ENCODE measurements at regions not wholly inside any gene's neighbourhood (a gene's known extent, or its start where the extent isn't known, plus 50 kb on each side); places are given as distances from the start of the nearest gene placed in this dataset.
A peak's percentile ranks its signal among the peaks of the same experiment; 100 is the strongest.

DNA sequence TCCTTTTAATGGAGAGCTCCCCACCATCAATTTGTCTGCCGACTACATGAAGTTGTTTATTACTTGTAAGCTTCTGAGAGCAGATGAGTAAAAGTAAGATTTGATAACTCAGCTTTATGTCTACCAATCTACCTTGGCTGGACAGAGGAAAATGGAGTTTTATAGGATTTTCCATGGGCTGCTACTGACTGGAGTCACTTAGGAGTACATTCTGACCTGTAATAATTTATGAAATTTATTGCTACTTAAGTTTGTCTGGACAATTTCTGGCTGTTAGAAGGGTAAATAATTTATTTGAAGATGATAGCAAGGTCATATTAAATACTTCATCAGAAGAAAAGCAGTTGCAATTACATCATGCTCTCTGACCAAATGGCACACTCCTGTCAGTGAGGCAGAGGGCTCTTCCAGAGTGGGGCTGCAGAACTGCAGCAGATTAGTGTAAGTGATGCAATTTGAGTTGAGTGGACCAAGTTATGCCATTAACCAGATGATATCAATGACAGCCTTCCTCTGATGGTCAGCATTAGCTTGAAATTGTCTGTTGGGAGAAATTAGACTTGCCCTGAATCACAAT lies 736.7 kb upstream of the PTBP2 start:
- DNase-seq (ENCODE audit: low read depth in 2 of 2) = no peak

GRCh38 chr1:95990033-95990432 lies 731.6 kb upstream of the PTBP2 start:
- no peak for DNase-seq (ENCODE audit: low read depth in 2 of 2)

- no peak for DNase-seq (ENCODE audit: low read depth in 2 of 2)
These were observed 729.6 kb upstream of the PTBP2 start for GRCh38 chr1:95991787-95992520.

GRCh38 chr1:95994643-95995042 lies 726.9 kb upstream of the PTBP2 start:
- DNase-seq (ENCODE audit: low read depth in 2 of 2) = no peak

DNA sequence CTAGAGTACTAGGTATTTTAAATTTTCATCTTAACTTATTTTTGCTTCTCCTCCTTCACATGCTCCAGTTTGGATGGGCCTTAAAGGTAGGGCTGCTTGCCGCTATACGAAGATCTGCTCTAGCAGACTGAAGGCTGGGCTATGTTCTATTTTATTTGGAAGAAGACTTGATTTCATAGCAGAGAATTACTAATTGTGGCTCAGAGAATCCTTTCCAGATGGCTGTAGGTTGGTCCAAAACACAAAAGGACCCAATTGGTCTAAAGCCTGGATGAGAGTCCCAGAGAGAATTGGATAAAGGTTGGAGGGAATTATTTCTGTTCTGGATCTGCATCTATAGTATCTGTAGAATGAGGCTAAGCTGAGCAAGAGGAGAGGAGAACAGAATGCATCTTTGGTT lies 719.4 kb upstream of the PTBP2 start:
- no peak for DNase-seq (ENCODE audit: low read depth in 2 of 2)

GRCh38 chr1:96002969-96003964 lies 718.3 kb upstream of the PTBP2 start:
- no peak for DNase-seq (ENCODE audit: low read depth in 2 of 2)

DNA sequence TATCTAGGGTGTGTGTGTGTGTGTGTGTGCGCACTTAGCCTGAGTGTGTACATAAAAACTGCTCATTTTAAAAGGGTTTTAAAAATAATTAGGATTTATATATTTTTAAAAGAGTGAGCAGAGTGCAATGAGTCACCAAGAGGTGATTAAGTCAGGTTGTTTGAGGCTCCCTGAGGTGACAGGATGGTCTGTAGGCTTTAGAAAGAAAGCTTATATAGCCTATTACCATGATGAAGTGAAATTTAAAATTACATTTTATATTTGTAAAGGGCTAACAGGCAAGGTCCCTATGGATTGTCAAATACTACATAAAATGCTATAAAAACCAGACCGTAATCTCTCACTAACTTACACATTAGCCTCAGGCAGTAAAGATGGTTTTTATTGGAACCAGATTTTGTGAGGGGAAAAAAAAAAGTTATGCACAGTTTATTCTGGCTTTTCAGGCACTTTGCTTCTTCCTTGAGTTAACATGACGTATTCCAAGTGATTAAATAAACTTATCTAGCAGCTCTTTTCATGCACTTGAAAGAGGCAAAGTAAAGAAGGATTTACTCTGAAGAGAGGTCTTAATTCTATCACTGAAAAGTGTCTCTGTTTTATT lies 711.7 kb upstream of the PTBP2 start:
- DNase-seq (ENCODE audit: low read depth in 2 of 2) = no peak

DNA sequence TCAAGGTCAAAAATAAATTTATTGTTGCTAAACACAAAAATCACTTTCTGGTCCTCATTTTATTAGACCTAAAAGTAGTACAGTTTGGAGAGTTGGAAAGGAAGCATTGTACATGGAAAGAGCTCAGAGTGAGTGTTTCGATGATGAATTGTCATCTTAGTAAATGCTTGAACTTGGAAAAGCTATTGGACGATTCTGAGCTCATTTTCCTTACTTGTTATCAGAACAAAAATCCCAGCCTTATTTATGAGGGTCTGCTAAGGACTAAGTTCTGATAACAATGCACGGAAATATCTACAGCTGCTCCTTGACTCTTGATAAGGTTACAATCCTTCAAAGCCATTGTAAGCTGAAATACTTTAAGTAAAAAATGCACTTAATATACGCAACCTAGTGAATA lies 710.0 kb upstream of the PTBP2 start:
- no peak for DNase-seq (ENCODE audit: low read depth in 2 of 2)

DNA sequence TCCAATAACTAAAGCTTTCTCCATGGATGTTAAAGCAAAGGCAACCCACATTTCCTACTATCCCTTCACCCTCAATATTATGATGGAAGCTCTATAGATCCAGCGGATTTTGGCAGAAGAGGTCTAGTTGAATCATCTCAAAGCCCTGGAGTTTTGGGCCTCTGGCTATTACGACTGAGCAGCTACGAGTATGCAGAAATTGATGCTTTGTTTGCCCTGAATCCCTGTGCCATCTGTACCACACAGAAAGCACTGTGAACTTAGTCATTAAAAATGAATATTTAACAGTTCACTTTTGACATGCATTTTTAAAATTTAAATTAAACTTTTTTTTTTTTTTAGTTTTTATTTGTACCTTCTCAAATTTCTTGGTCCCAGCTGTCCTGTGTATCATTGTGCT lies 705.4 kb upstream of the PTBP2 start:
- no peak for DNase-seq (ENCODE audit: low read depth in 2 of 2)

DNA sequence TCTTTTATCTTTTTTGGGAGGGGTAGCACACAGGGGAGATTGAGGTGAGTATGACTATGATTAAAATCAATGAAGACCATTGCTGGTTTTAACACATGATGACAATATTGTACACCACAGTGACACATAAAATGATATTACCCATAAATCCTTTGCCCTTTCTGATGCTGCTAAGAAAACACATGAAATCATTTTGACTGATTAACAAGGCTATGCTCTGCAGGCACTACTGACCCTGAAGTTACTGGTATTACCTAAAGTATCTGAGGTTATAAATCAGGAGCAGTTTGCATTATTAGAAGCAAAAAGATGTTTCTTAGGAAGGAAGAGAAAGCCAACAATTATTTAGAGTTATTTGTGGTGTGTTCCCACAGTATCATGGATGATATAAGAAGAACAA lies 701.2 kb upstream of the PTBP2 start:
- no peak for DNase-seq (ENCODE audit: low read depth in 2 of 2)

DNA sequence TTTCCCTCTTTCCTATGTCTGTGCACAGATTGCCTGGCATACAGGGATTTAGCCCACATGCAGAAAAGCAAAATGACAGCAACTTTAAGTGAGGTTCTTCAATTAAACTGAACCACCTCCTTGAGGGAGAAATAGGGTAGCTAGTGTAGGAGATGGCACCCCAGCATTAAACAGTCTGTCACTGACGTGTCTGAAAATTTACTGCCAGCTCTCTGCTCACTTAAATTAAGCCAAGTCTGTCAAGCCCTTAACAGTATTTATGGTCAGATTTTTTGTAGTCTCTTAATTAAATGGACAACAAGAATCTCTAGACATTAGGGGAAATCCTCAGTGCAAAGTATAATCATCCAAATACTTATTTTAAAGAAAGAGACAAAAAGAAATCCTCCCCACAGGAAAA lies 696.5 kb upstream of the PTBP2 start:
- DNase-seq (ENCODE audit: low read depth in 2 of 2) = no peak

DNA sequence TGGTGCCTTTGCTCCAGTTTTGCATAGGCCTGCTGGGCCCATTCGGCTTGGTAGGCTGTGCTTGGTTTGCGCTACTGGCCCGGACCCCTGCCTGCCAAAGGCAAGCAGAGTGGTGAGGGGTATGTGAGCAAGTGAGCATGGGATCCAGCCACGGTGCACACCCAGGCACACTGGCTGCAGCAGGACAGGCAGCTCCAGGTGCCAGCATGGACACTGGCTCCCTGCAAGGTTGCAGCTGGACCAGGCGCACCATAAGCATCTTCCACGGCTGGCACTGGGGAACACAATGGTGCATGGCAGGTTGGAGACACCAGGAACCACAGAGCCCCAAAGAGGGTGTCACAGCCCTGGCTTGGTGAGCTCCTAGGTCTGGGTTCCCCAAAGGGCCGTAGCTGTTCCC lies 693.5 kb upstream of the PTBP2 start:
- DNase-seq (ENCODE audit: low read depth in 2 of 2) = no peak

GRCh38 chr1:96030312-96030711 lies 691.3 kb upstream of the PTBP2 start:
- DNase-seq (ENCODE audit: low read depth in 2 of 2) = no peak

DNA sequence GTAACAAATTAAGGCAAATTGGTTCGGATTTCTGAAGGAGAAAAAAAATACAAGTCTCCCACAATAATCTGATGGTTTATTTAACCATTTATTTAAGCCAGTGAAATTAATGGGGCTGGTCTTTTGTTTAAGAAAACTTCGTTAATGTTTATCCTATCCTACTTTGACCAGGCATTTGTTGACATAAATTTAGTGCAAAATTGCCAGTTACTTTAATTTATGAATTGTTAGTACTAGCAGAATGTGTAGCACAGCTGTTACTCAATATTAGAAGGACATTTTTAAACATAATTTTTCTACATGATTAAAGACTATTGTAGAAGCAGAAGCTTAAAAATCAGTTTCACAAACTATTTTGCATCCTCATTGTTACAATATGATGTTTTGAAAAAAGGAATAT lies 687.6 kb upstream of the PTBP2 start:
- DNase-seq (ENCODE audit: low read depth in 2 of 2) = no peak

DNA sequence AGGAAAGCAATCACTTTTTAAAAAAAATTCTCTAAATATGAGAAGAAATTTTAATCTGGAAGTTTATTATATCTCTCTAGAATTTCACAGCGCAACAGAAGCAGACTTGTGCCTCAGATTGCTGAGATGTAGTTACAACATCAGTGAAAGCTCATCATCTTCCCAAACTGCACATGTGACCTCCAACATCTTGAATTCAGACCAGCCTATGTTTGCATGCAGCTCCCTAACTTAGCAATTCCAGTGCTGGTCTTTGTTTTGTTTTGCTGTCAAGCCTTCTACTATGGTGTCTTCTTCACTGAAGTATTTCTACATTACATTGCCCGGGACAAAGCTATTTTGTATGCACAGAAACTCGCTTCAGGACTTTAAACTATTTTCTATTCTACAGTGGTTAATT lies 684.8 kb upstream of the PTBP2 start:
- DNase-seq (ENCODE audit: low read depth in 2 of 2) = no peak

GRCh38 chr1:96038636-96039035 lies 682.9 kb upstream of the PTBP2 start:
- no peak for DNase-seq (ENCODE audit: low read depth in 2 of 2)

DNA sequence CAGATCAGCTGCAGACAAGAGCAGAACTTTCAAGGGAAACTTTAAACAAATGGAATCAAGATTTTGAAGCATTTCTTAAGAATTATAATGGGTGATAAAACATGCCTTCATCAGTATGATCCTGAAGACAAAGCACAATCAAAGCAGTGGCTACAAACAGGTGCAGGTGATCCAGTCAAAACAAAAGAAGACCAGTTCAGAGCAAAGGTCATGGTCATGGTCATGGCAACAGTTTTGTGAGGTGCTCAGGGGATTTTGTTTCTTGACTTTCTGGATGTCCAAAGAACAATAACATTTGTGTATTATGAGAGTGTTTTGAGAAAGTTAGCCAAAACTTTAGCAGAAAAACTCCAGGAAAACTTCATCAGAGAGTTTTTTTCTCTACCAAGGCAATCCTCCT lies 681.7 kb upstream of the PTBP2 start:
- DNase-seq (ENCODE audit: low read depth in 2 of 2) = no peak

GRCh38 chr1:96041470-96041869 lies 680.1 kb upstream of the PTBP2 start:
- DNase-seq (ENCODE audit: low read depth in 2 of 2) = no peak

DNA sequence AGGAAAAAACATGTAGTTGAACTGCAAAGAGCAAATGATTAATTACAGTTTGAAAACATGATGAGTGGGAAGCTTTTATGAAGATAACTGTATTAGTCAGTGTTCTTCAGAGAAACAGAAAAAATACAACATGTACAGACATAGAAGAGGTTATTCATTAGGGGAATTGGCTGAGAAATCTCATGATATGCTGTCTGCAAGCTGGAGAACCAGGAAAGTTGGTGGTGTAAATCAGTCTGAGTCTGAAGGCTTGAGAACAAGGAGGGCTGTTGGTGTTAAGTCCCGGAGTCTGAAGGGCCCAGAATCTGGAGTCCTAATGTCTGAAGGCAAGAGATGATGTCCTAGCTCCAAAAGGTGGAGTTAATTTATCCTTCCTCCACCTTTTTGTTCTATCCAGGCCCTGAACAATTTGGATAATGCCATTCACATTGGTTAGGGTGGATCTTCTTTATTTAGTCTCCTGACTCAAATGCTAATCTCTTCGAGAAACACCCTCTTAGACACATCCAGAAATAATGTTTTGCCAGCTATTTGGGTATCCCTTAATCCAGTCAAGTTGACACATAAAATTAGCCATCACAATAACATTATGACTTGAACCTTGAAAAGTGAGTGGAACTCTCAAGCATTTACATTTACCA lies 672.9 kb upstream of the PTBP2 start:
- DNase-seq (ENCODE audit: low read depth in 2 of 2) = no peak

GRCh38 chr1:96049759-96050409 lies 671.7 kb upstream of the PTBP2 start:
- peak in 1 of 2 donors; percentile 9 for DNase-seq (ENCODE audit: low read depth in 2 of 2)

DNA sequence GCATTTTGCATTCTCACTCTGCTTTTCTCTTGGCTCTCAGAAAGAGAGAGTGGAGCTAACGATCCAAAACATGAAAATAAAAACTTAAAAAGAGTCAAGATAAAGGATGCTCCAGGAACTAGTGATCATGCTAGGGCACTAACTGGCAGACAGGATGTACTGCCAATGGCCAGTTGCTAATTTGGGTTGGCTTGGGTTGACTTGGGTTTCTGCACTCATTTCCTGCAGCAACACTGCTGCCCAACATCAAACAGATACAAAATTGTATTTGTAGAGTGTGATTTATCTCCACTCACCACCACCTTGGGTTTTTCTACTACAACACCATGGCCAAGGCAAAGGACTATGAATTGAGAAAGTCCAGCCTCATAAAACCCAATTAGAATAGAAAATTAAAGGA lies 662.3 kb upstream of the PTBP2 start:
- DNase-seq (ENCODE audit: low read depth in 2 of 2) = no peak
